IMR-90 (cell line): ENCODE measurements at regions not wholly inside any gene's neighbourhood (a gene's known extent, or its start where the extent isn't known, plus 50 kb on each side); places are given as distances from the start of the nearest gene placed in this dataset.

Experiments used
- BHLHE40 ChIP-seq: fragments of 150-350 bp; IDR thresholded peaks from 2 replicates; pipeline ENCODE4 v1.6.1; 2016; ENCODE audit warnings: mild to moderate bottlenecking, low read depth, low read length
- CEBPB ChIP-seq: IDR thresholded peaks from 2 replicates; pipeline ENCODE4 v1.6.1; 2012; ENCODE audit warnings: low read depth, low read length, improper control_type of control experiment
- FOS ChIP-seq: fragments of 150-350 bp; IDR thresholded peaks from 2 replicates; pipeline ENCODE4 v1.6.1; 2016; ENCODE audit warnings: low read depth, low read length
- MXI1 ChIP-seq: IDR thresholded peaks from 2 replicates; pipeline ENCODE4 v1.6.1; 2012; ENCODE audit warnings: low read depth, mild to moderate bottlenecking, low read length, moderate library complexity, borderline replicate concordance
- POLR2A ChIP-seq: IDR thresholded peaks from 2 replicates; pipeline ENCODE4 v1.6.1; 2012; ENCODE audit warnings: mild to moderate bottlenecking, low read depth, low read length
- RAD21 ChIP-seq: IDR thresholded peaks from 2 replicates; pipeline ENCODE4 v1.6.1; 2012; ENCODE audit warnings: low read length, improper control_type of control experiment
- RCOR1 ChIP-seq: IDR thresholded peaks from 2 replicates; pipeline ENCODE4 v1.6.1; 2012; ENCODE audit warnings: mild to moderate bottlenecking, low read length, improper control_type of control experiment; ENCODE audit not compliant: insufficient replicate concordance
- SMC3 ChIP-seq: fragments of 150-350 bp; IDR thresholded peaks from 2 replicates; pipeline ENCODE4 v1.6.1; 2016; ENCODE audit warnings: low read depth, mild to moderate bottlenecking, antibody characterized with exemption, low read length, moderate library complexity
- TF ChIP-seq, protein P1 (sequence below): conservative IDR thresholded peaks from 2 replicates; pipeline ENCODE4 v1.5.1; 2012; ENCODE audit warnings: mild to moderate bottlenecking, low read depth, low read length, improper control_type of control experiment
- TF ChIP-seq, protein P2 (sequence below): fragments of 150-350 bp; IDR thresholded peaks from 2 replicates; pipeline ENCODE4 v1.6.1; 2017; ENCODE audit warnings: mild to moderate bottlenecking, antibody characterized with exemption, low read length, low read depth

DNA sequence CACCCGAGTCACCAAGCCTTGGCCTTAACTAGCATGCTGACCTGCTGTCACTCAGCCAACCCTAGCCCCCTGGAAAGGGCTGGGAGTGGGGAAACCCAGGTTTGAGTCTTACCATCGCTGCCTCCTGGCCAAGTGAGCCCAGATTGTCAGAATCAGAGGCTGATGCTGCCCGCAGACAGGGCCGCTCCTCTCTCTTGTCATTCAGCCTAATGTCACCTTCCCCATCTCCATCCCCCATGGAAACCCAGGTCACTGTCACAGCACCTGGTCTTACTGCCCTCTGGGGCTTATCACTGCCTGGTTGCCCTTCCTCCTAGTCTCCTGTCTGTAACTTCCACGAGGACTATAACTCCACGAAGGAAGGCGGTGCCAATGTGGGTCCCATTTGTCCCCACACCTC, 53.6 kb upstream of the CASZ1 start:
- TF ChIP-seq, protein P1, sequence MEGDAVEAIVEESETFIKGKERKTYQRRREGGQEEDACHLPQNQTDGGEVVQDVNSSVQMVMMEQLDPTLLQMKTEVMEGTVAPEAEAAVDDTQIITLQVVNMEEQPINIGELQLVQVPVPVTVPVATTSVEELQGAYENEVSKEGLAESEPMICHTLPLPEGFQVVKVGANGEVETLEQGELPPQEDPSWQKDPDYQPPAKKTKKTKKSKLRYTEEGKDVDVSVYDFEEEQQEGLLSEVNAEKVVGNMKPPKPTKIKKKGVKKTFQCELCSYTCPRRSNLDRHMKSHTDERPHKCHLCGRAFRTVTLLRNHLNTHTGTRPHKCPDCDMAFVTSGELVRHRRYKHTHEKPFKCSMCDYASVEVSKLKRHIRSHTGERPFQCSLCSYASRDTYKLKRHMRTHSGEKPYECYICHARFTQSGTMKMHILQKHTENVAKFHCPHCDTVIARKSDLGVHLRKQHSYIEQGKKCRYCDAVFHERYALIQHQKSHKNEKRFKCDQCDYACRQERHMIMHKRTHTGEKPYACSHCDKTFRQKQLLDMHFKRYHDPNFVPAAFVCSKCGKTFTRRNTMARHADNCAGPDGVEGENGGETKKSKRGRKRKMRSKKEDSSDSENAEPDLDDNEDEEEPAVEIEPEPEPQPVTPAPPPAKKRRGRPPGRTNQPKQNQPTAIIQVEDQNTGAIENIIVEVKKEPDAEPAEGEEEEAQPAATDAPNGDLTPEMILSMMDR = no peak
- TF ChIP-seq CEBPB (no peak), POLR2A (no peak), RAD21 (no peak), RCOR1 (no peak), MXI1 (no peak), SMC3 (no peak), BHLHE40 (no peak), FOS (no peak)
- TF ChIP-seq, protein P2, sequence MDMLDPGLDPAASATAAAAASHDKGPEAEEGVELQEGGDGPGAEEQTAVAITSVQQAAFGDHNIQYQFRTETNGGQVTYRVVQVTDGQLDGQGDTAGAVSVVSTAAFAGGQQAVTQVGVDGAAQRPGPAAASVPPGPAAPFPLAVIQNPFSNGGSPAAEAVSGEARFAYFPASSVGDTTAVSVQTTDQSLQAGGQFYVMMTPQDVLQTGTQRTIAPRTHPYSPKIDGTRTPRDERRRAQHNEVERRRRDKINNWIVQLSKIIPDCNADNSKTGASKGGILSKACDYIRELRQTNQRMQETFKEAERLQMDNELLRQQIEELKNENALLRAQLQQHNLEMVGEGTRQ = no peak
